CD4-positive, CD25-positive, alpha-beta regulatory T cell (primary cell): ENCODE measurements at regions not wholly inside any gene's neighbourhood (a gene's known extent, or its start where the extent isn't known, plus 50 kb on each side); places are given as distances from the start of the nearest gene placed in this dataset.

Experiments used
- ATAC-seq, 2 donors: fragments of 150-1000 bp; cut with Tn5 transposase; one replicate each; pipeline ENCODE4 v1.10.0; 2021; ENCODE audit warnings: low read depth in 2 of 2, moderate number of reproducible peaks in 2 of 2, moderate library complexity in 1 of 2
- DNase-seq, 3 donors: peaks; one replicate each; pipeline versions ENCODE4 v3.0.0 to v3.0.0-alpha.2; 2012 to 2022; ENCODE audit warnings: mixed read lengths in 1 of 3
- H3K27ac ChIP-seq: one replicate; pipeline ENCODE4 v1.7.0; 2013; ENCODE audit warnings: mild to moderate bottlenecking, low read length; ENCODE audit not compliant: insufficient read depth, poor library complexity, severe bottlenecking
- H3K27me3 ChIP-seq: one replicate; pipeline ENCODE4 v1.7.0; 2013; ENCODE audit warnings: low read length; ENCODE audit not compliant: control insufficient read depth, insufficient read depth
- H3K36me3 ChIP-seq: one replicate; pipeline ENCODE4 v1.7.0; 2013; ENCODE audit warnings: mild to moderate bottlenecking, low read length, moderate library complexity; ENCODE audit not compliant: control insufficient read depth, insufficient read depth
- H3K4me1 ChIP-seq: 2 replicates; pipeline ENCODE4 v1.7.0; 2013; ENCODE audit warnings: mild to moderate bottlenecking, low read length; ENCODE audit not compliant: insufficient read depth, control insufficient read depth, poor library complexity, severe bottlenecking
- H3K4me3 ChIP-seq: one replicate; pipeline ENCODE4 v1.7.0; 2013; ENCODE audit warnings: low read depth, mild to moderate bottlenecking, low read length, moderate library complexity
- H3K9me3 ChIP-seq, 2 experiments: 1 replicate in 1 of 2; 2 replicates in 1 of 2; pipeline ENCODE4 v1.7.0; 2013; ENCODE audit warnings: low read length in 2 of 2, mild to moderate bottlenecking in 1 of 2, moderate library complexity in 1 of 2; ENCODE audit not compliant: control insufficient read depth in 2 of 2
- H3K27ac Mint-ChIP-seq, 3 donors: one replicate each; pipeline ENCODE4 v1.8.0; 2020 to 2022; ENCODE audit warnings: mild to moderate bottlenecking in 3 of 3, mixed read lengths in 3 of 3, moderate library complexity in 2 of 3
- H3K27me3 Mint-ChIP-seq: one replicate; pipeline ENCODE4 v1.8.0; 2022; ENCODE audit warnings: mild to moderate bottlenecking, mixed read lengths
- H3K36me3 Mint-ChIP-seq: one replicate; pipeline ENCODE4 v1.8.0; 2020; ENCODE audit warnings: mixed read lengths
- H3K4me1 Mint-ChIP-seq, 4 donors: one replicate each; pipeline ENCODE4 v1.8.0; 2020 to 2022; ENCODE audit warnings: mixed read lengths in 4 of 4, mild to moderate bottlenecking in 1 of 4
- H3K4me3 Mint-ChIP-seq, 4 donors: one replicate each; pipeline ENCODE4 v1.8.0; 2020 to 2022; ENCODE audit warnings: mild to moderate bottlenecking in 4 of 4, mixed read lengths in 4 of 4, moderate library complexity in 3 of 4
- H3K9me3 Mint-ChIP-seq, 7 donors: one replicate each; pipeline ENCODE4 v1.8.0; 2020 to 2022; ENCODE audit warnings: mixed read lengths in 7 of 7, mild to moderate bottlenecking in 3 of 7, moderate library complexity in 2 of 7

DNA sequence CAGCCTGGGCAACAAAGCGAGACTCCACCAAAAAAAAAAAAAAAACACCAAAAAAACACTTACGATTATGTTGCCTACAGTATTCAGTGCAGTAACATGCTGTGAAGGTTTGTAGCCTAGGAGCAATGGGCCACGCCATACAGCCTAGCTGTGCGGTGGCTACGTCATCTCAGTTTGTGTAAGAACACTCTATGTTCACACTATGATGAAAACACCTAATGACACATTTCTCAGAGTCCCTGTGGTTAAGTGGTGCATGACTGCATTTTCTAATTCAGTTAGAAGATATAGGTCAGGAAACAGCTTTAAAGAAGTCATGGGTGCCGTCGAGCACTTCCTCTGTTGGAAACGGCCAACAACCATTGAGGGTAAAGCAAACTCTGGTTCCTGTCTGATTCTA, 75.7 kb upstream of the ANO1 start:
- Histone ChIP-seq H3K9me3 (no peaks in the 10 kb centered on the region), H3K27me3 (no peaks in the 10 kb centered on the region), H3K27ac (no peak overlapping the region), H3K4me1 (no peaks in the 10 kb centered on the region), H3K4me3 (no peak overlapping the region), H3K36me3 (no peaks in the 10 kb centered on the region)
- no peak overlapping the region for H3K27ac Mint-ChIP-seq
- peaks cover 5% of the 10 kb centered on the region for H3K27me3 Mint-ChIP-seq
- H3K9me3 Mint-ChIP-seq = peaks cover 0 to 3% (median 0%) of the 10 kb centered on the region in 7 donors
- peaks cover 0 to 2% (median 0%) of the 10 kb centered on the region in 4 donors for H3K4me1 Mint-ChIP-seq
- no peak overlapping the region for H3K4me3 Mint-ChIP-seq
- H3K36me3 Mint-ChIP-seq = no peaks in the 10 kb centered on the region
- ATAC-seq (peak in 1 of 2 donors; percentile 72), DNase-seq (peak in 2 of 3 donors; percentile 18 to 50)

DNA sequence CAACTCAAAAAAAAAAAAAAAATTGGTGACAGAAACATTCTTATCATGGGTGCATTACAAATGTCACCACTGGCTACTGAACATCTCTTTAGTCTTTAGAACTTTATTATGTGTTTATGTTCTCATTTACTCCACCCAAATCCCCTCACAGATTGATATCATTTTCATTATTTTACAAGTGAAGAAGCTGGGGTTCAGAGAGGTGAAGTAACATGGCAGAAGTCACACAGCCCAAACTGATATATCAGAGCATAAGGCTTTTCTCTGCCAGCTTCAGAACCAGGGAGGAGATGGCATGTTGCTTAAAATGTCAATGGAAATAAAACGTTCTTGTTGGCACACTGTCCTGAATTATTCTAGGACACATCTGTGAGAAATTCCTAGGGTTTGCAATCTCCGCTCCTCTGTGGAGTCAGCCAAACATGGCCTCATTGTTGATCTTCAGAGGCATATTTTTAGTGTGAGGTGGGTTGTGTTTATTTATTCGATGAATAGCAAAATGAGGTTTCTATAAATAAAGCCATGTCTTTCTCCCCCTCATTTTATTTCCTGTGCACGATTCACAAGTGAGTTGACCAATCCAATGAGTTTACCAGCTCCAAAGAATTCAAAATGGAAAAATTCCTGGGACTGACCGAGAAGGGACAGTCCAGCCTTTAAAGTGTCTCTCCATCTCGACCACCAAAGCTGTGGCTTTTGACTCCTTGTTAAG, 72.9 kb upstream of the ANO1 start:
- Mint-ChIP-seq H3K4me1 (peaks cover 0 to 2% (median 0%) of the 10 kb centered on the region in 4 donors), H3K9me3 (peaks cover 0 to 1% (median 0%) of the 10 kb centered on the region in 7 donors), H3K4me3 (no peak overlapping the region), H3K27me3 (no peaks in the 10 kb centered on the region), H3K27ac (no peak overlapping the region), H3K36me3 (no peaks in the 10 kb centered on the region)
- Histone ChIP-seq H3K36me3 (no peaks in the 10 kb centered on the region), H3K4me1 (no peaks in the 10 kb centered on the region), H3K9me3 (no peaks in the 10 kb centered on the region), H3K4me3 (no peak overlapping the region), H3K27me3 (no peaks in the 10 kb centered on the region), H3K27ac (no peak overlapping the region)
- DNase-seq = no peak
- ATAC-seq = no peak

DNA sequence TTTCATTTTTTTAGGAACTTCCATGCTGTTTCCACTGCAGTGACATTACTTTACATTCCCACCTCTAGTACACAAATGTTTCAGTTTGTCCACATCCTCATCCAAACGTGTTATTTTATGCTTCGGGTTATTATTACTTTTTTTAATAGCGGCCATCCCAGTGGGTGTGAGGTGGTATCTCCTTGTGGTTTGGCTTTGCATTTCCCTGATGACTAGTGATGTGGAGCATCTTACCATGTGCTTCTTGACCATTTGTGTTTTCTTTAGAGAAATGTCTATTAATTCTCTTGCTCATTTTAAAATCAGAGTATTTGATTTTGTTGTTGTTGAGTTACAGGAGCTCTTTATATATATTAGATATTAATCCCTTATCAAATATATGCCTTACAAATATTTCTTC, 70.3 kb upstream of the ANO1 start:
- Histone ChIP-seq H3K4me3 (no peak overlapping the region), H3K36me3 (no peaks in the 10 kb centered on the region), H3K27me3 (no peaks in the 10 kb centered on the region), H3K4me1 (no peaks in the 10 kb centered on the region), H3K9me3 (no peaks in the 10 kb centered on the region), H3K27ac (no peak overlapping the region)
- Mint-ChIP-seq H3K27ac (no peak overlapping the region), H3K4me1 (peaks cover 0 to 2% (median 0%) of the 10 kb centered on the region in 4 donors), H3K27me3 (no peaks in the 10 kb centered on the region), H3K36me3 (no peaks in the 10 kb centered on the region), H3K9me3 (peaks cover 0 to 1% (median 0%) of the 10 kb centered on the region in 7 donors), H3K4me3 (no peak overlapping the region)
- DNase-seq (no peak), ATAC-seq (no peak)

DNA sequence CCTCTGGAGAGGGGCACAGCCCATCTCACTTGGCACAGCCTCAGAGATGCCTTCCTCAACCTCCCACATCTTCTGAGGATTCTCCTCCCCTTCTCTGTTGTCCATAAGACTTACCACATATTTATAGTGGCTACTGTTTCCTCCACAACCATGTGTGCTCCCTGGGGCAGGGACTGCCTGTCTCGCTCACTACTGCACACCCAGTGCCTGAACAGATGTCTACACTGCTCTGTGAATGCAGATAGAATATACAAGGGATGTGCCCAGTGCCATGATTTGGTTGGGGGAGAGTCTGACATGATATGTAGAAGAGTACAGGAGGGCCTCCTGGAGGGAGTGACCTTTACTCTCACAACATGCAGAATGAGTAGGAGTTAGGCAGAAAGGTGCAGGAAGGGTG, 67.3 kb upstream of the ANO1 start:
- Mint-ChIP-seq H3K9me3 (peaks cover 0 to 1% (median 0%) of the 10 kb centered on the region in 7 donors), H3K27ac (no peak overlapping the region), H3K4me1 (peaks cover 0 to 2% (median 0%) of the 10 kb centered on the region in 4 donors), H3K36me3 (no peaks in the 10 kb centered on the region), H3K4me3 (no peak overlapping the region), H3K27me3 (no peaks in the 10 kb centered on the region)
- Histone ChIP-seq H3K27me3 (no peaks in the 10 kb centered on the region), H3K4me3 (no peak overlapping the region), H3K4me1 (no peaks in the 10 kb centered on the region), H3K36me3 (no peaks in the 10 kb centered on the region), H3K27ac (no peak overlapping the region), H3K9me3 (no peaks in the 10 kb centered on the region)
- DNase-seq (no peak), ATAC-seq (no peak)

DNA sequence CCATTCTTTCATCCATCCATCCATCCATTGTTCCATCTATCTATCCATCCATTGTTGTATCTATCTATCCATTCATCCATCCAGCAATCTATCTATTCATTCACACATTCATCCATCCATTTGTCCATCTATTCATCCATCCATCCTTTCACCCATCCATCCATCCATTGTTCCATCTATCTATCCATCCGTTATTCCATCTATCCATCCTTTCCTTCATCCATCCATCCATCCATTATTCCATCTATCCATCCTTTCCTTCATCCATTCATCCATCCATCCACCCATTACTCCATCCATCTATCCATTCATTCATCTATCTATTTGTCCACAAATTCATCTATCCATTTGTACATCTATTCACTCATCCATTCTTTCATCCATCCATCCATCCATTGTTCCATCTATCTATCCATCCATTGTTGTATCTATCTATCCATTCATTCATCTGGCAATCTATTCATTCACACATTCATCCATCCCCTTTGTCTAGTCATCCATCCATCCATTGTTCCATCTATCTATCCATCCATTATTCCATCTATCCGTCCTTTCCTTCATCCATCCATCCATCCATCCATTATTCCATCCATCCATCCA, 65.9 kb upstream of the ANO1 start:
- no peaks in the 10 kb centered on the region for H3K9me3 ChIP-seq
- Mint-ChIP-seq H3K27ac (no peak overlapping the region), H3K36me3 (no peaks in the 10 kb centered on the region), H3K4me3 (no peak overlapping the region), H3K27me3 (no peaks in the 10 kb centered on the region), H3K4me1 (peaks cover 0 to 4% (median 0%) of the 10 kb centered on the region in 4 donors), H3K9me3 (no peaks in the 10 kb centered on the region)
- no peaks in the 10 kb centered on the region for H3K36me3 ChIP-seq
- no peaks in the 10 kb centered on the region for H3K27me3 ChIP-seq
- ATAC-seq = no peak
- no peak for DNase-seq
- H3K27ac ChIP-seq = no peak overlapping the region
- H3K4me3 ChIP-seq = no peak overlapping the region
- H3K4me1 ChIP-seq = no peaks in the 10 kb centered on the region

DNA sequence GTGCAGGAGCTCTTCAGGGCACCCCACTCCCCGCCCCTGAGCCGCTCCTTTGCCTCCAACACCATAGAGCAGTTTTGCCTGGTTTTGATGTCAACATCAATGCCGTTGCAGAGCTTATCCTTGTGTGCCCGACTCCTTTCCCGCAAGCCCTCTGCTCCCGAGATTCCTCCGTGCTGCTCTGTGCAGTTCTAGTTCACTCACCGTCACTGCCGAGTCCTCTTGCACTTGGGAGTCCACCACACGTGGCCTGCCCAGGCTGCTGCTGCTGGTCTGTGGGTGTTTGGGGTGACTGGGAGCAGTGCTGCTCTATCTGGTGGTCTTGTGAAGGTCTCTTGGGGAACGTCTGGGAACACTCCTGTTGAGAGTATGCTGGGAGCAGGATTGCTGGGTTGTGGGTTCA, 63.8 kb upstream of the ANO1 start:
- Histone ChIP-seq H3K27ac (no peak overlapping the region), H3K27me3 (no peaks in the 10 kb centered on the region), H3K4me3 (no peak overlapping the region), H3K4me1 (no peaks in the 10 kb centered on the region), H3K9me3 (no peaks in the 10 kb centered on the region), H3K36me3 (no peaks in the 10 kb centered on the region)
- Mint-ChIP-seq H3K36me3 (no peaks in the 10 kb centered on the region), H3K27me3 (no peaks in the 10 kb centered on the region), H3K4me3 (no peak overlapping the region), H3K4me1 (peaks cover 0 to 4% (median 0%) of the 10 kb centered on the region in 4 donors), H3K27ac (no peak overlapping the region), H3K9me3 (no peaks in the 10 kb centered on the region)
- DNase-seq (no peak), ATAC-seq (no peak)

DNA sequence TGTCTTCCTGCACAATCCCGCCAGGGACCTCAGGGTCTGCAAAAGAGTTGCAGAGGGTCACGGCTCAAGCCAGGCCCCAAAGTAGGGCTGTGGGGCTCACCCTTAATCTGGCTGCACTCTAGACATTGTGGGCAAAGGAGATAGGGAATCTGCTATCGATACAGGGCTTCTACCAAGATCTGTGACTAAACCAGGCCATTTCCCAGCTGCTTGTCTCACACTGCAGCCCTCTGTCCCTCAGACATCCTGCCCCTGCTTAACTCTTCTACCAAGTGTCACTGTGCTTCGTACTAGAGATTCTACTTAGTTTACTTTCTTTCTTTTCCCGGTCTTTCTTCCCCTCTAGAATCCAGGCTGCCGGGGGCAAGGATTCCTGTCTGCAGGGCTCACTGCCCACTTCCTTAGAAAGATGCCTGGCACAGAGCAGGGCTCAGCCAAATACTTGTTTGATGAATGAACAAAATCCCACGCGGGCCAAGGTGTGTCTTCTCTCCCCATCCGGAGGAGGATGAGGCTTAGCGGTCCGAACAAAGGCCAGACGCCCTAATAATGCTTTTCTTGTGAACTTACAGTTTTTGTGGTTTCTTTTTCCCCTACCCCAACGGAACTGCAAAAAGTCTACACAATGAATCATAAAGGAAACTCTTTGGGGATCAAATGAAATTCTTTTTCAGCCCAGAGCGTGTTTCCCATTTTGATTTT, 61.3 kb upstream of the ANO1 start:
- Mint-ChIP-seq H3K27ac (no peak overlapping the region), H3K4me1 (peaks cover 0 to 4% (median 0%) of the 10 kb centered on the region in 4 donors)

More for the DNA sequence above, 61.3 kb upstream of the ANO1 start:
- Mint-ChIP-seq H3K9me3 (no peaks in the 10 kb centered on the region), H3K36me3 (no peaks in the 10 kb centered on the region), H3K27me3 (peaks cover 4% of the 10 kb centered on the region), H3K4me3 (no peak overlapping the region)
- H3K36me3 ChIP-seq = no peaks in the 10 kb centered on the region
- ATAC-seq (no peak), DNase-seq (no peak)
- no peaks in the 10 kb centered on the region for H3K27me3 ChIP-seq
- no peaks in the 10 kb centered on the region for H3K9me3 ChIP-seq
- no peak overlapping the region for H3K4me3 ChIP-seq
- H3K4me1 ChIP-seq = no peaks in the 10 kb centered on the region
- no peak overlapping the region for H3K27ac ChIP-seq
